Endothelial cell of umbilical vein (primary cell): ENCODE measurements at regions not wholly inside any gene's neighbourhood (a gene's known extent, or its start where the extent isn't known, plus 50 kb on each side); places are given as distances from the start of the nearest gene placed in this dataset.

ENCODE experiments used
- FOS ChIP-seq: IDR thresholded peaks from 2 replicates; pipeline ENCODE4 v1.6.1; 2011; ENCODE audit warnings: mild to moderate bottlenecking, low read length, moderate library complexity, borderline replicate concordance; ENCODE audit not compliant: insufficient read depth
- MYC ChIP-seq: IDR thresholded peaks from one replicate; pipeline ENCODE4 v1.6.1; 2011; ENCODE audit warnings: mild to moderate bottlenecking, low read depth, low read length
- POLR2A ChIP-seq: IDR thresholded peaks from 2 replicates; pipeline ENCODE4 v1.6.1; 2012; ENCODE audit warnings: low read depth, mild to moderate bottlenecking, control low read depth, low read length
- TF ChIP-seq, protein P1 (sequence below), 2 donors: IDR thresholded peaks; 1 replicate in 1 of 2; 2 replicates in 1 of 2; pipeline ENCODE4 v1.5.1; 2011; ENCODE audit warnings: low read length in 2 of 2, mild to moderate bottlenecking in 2 of 2, moderate library complexity in 2 of 2, control low read depth in 1 of 2, inconsistent platforms in 1 of 2, low read depth in 1 of 2; ENCODE audit not compliant: insufficient read depth in 1 of 2; ENCODE audit errors: extremely low read depth in 1 of 2

- TF ChIP-seq, protein P1, sequence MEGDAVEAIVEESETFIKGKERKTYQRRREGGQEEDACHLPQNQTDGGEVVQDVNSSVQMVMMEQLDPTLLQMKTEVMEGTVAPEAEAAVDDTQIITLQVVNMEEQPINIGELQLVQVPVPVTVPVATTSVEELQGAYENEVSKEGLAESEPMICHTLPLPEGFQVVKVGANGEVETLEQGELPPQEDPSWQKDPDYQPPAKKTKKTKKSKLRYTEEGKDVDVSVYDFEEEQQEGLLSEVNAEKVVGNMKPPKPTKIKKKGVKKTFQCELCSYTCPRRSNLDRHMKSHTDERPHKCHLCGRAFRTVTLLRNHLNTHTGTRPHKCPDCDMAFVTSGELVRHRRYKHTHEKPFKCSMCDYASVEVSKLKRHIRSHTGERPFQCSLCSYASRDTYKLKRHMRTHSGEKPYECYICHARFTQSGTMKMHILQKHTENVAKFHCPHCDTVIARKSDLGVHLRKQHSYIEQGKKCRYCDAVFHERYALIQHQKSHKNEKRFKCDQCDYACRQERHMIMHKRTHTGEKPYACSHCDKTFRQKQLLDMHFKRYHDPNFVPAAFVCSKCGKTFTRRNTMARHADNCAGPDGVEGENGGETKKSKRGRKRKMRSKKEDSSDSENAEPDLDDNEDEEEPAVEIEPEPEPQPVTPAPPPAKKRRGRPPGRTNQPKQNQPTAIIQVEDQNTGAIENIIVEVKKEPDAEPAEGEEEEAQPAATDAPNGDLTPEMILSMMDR (IDR thresholded peaks at IDR 0.05; ENCODE audit: extremely low read depth in 1 of 2, insufficient read depth in 1 of 2, low read depth in 1 of 2, low read length in 2 of 2) = no peak
- no peak for TF ChIP-seq POLR2A
- TF ChIP-seq FOS = no peak
- TF ChIP-seq MYC = no peak
These were observed 361.4 kb downstream of the CHL1 start for GRCh38 chr3:557972-558371.
